Tibial artery (tissue), 4 donors: ENCODE measurements at regions not wholly inside any gene's neighbourhood (a gene's known extent, or its start where the extent isn't known, plus 50 kb on each side); places are given as distances from the start of the nearest gene placed in this dataset.
A peak's percentile ranks its signal among the peaks of the same experiment; 100 is the strongest.

ENCODE experiments used
- DNase-seq, 2 donors: peaks; one replicate each; pipeline ENCODE4 v3.0.0-alpha.2; 2019
- H3K27ac ChIP-seq, 2 donors: fragments of 200-600 bp; sonication (generic) in 1 of 2; 1 replicate in 1 of 2; 2 replicates in 1 of 2; pipeline ENCODE4 v1.5.1; 2018 to 2019; ENCODE audit warnings: mild to moderate bottlenecking in 1 of 2
- H3K27me3 ChIP-seq, 2 donors: fragments of 200-600 bp; sonication (generic) in 1 of 2; one replicate each; pipeline versions ENCODE4 v1.5.1 to v1.6.0; 2016 to 2019
- H3K36me3 ChIP-seq, 3 donors: fragments of 200-600 bp; sonication (generic) in 2 of 3; one replicate each; pipeline ENCODE4 v1.5.1; 2016 to 2019; ENCODE audit warnings: mild to moderate bottlenecking in 2 of 3
- H3K4me1 ChIP-seq, 4 donors: fragments of 200-600 bp; sonication (generic) in 2 of 4; 1 replicate in 3 of 4; 2 replicates in 1 of 4; pipeline ENCODE4 v1.5.1; 2016 to 2019
- H3K4me3 ChIP-seq, 2 donors: fragments of 200-600 bp; sonication (generic) in 1 of 2; 1 replicate in 1 of 2; 2 replicates in 1 of 2; pipeline ENCODE4 v1.5.1; 2018 to 2019; ENCODE audit warnings: mild to moderate bottlenecking in 2 of 2
- H3K9me3 ChIP-seq, 3 donors: fragments of 200-600 bp; sonication (generic) in 1 of 3; one replicate each; pipeline ENCODE4 v1.5.1; 2016 to 2019
- CTCF ChIP-seq, 2 experiments: fragments of 200-600 bp in 1 of 2; fragments of 450-650 bp in 1 of 2; IDR thresholded peaks; one replicate each; pipeline ENCODE4 v1.5.1; 2017 to 2019; ENCODE audit warnings: antibody characterized with exemption in 2 of 2, mild to moderate bottlenecking in 1 of 2, moderate library complexity in 1 of 2
- intact Hi-C: fragments of 100-400 bp; cut with DNase I; formaldehyde crosslinking; loops from one replicate; pipeline ENCODE4 v1.15.0; 2023; ENCODE audit warnings: low total_unique reads

- Histone ChIP-seq H3K9me3 (no peaks in the 10 kb centered on the region), H3K27me3 (no peaks in the 10 kb centered on the region), H3K4me1 (no peaks in the 10 kb centered on the region), H3K27ac (no peak overlapping the region), H3K4me3 (no peak overlapping the region), H3K36me3 (no peaks in the 10 kb centered on the region)
- no peak for TF ChIP-seq CTCF (IDR thresholded peaks at IDR 0.05)
- no peak for DNase-seq
- intact Hi-C loops, result no loop called here
These were observed 746.1 kb downstream of the C12orf50 start for GRCh38 chr12:87283111-87283510.

- TF ChIP-seq CTCF (IDR thresholded peaks at IDR 0.05), result no peak
- no peaks in the 10 kb centered on the region for H3K27me3 ChIP-seq
- intact Hi-C loops, result no loop called here
These were observed 748.3 kb downstream of the C12orf50 start for GRCh38 chr12:87280893-87281292.

GRCh38 chr12:87280356-87280755 lies 748.8 kb downstream of the C12orf50 start:
- no peak for DNase-seq
- H3K27me3 ChIP-seq, result no peaks in the 10 kb centered on the region
- no peak for TF ChIP-seq CTCF (IDR thresholded peaks at IDR 0.05)
- H3K4me3 ChIP-seq, result no peak overlapping the region
- H3K9me3 ChIP-seq, result no peaks in the 10 kb centered on the region
- H3K27ac ChIP-seq, result no peak overlapping the region
- H3K4me1 ChIP-seq, result no peaks in the 10 kb centered on the region
- intact Hi-C loops, result no loop called here
- H3K36me3 ChIP-seq, result no peaks in the 10 kb centered on the region

More at GRCh38 chr12:87280893-87281292, 748.3 kb downstream of the C12orf50 start:
- Histone ChIP-seq H3K36me3 (no peaks in the 10 kb centered on the region), H3K4me3 (no peak overlapping the region), H3K4me1 (no peaks in the 10 kb centered on the region), H3K9me3 (no peaks in the 10 kb centered on the region), H3K27ac (no peak overlapping the region)
- no peak for DNase-seq

- no peaks in the 10 kb centered on the region for H3K27me3 ChIP-seq
- DNase-seq, result no peak
- no peaks in the 10 kb centered on the region for H3K4me1 ChIP-seq
- H3K9me3 ChIP-seq, result no peaks in the 10 kb centered on the region
- no peak overlapping the region for H3K4me3 ChIP-seq
- intact Hi-C loops, result no loop called here
- peak in 1 of 2 experiments; percentile 21 for TF ChIP-seq CTCF (IDR thresholded peaks at IDR 0.05)
- no peaks in the 10 kb centered on the region for H3K36me3 ChIP-seq
- H3K27ac ChIP-seq, result no peak overlapping the region
These were observed 754.5 kb downstream of the C12orf50 start for GRCh38 chr12:87274594-87275245.

GRCh38 chr12:87272851-87273250 lies 756.4 kb downstream of the C12orf50 start:
- TF ChIP-seq CTCF (IDR thresholded peaks at IDR 0.05), result no peak
- H3K27me3 ChIP-seq, result no peaks in the 10 kb centered on the region
- H3K9me3 ChIP-seq, result no peaks in the 10 kb centered on the region
- H3K4me3 ChIP-seq, result no peak overlapping the region
- no peak for DNase-seq
- intact Hi-C loops, result no loop called here
- no peak overlapping the region for H3K27ac ChIP-seq
- H3K4me1 ChIP-seq, result no peaks in the 10 kb centered on the region
- no peaks in the 10 kb centered on the region for H3K36me3 ChIP-seq

GRCh38 chr12:87270919-87271318 lies 758.3 kb downstream of the C12orf50 start:
- Histone ChIP-seq H3K27ac (no peak overlapping the region), H3K4me1 (no peaks in the 10 kb centered on the region), H3K4me3 (no peak overlapping the region), H3K36me3 (no peaks in the 10 kb centered on the region), H3K27me3 (no peaks in the 10 kb centered on the region), H3K9me3 (no peaks in the 10 kb centered on the region)
- TF ChIP-seq CTCF (IDR thresholded peaks at IDR 0.05), result no peak
- no peak for DNase-seq
- intact Hi-C loops, result no loop called here
